OCI-LY3 (cell line): ENCODE measurements at regions not wholly inside any gene's neighbourhood (a gene's known extent, or its start where the extent isn't known, plus 50 kb on each side); places are given as distances from the start of the nearest gene placed in this dataset.

Source experiments
- CTCF ChIP-seq: fragments of 200-600, 300-600 bp; sonication (generic); IDR thresholded peaks from 2 replicates; pipeline ENCODE4 v1.5.1; 2014; ENCODE audit warnings: antibody characterized with exemption, low read length, low read depth
- EZH2phosphoT487 ChIP-seq: fragments of 200-600 bp; shearing (Covaris generic); IDR thresholded peaks from 2 replicates; pipeline ENCODE4 v1.6.1; 2018; ENCODE audit warnings: antibody characterized with exemption, mixed run types, low read depth

- no peak for TF ChIP-seq CTCF
- TF ChIP-seq EZH2phosphoT487 = no peak
These were observed 51.6 kb upstream of the CPOX start for GRCh38 chr3:98645039-98645438.
